HL-60 (cell line): ENCODE measurements at regions not wholly inside any gene's neighbourhood (a gene's known extent, or its start where the extent isn't known, plus 50 kb on each side); places are given as distances from the start of the nearest gene placed in this dataset.

Experiments used
- DNase-seq, 2 experiments: peaks; one replicate each; pipeline ENCODE4 v3.0.0-alpha.2; 2010 to 2020; ENCODE audit warnings: low read depth in 1 of 2, low spot score in 1 of 2
- H3K27ac ChIP-seq: fragments of 250-450 bp; sonication (Bioruptor Pico); replicated peaks from 2 replicates; pipeline ENCODE4 v1.5.1; 2020; ENCODE audit warnings: mild to moderate bottlenecking, moderate library complexity
- H3K27me3 ChIP-seq: fragments of 250-450 bp; sonication (Bioruptor Pico); 2 replicates; pipeline ENCODE4 v1.5.1; 2021; ENCODE audit warnings: mild to moderate bottlenecking, moderate library complexity; ENCODE audit not compliant: insufficient read depth, poor library complexity, severe bottlenecking
- H3K4me3 ChIP-seq: replicated peaks from 2 replicates; pipeline ENCODE4 v1.5.1; 2011; ENCODE audit warnings: mild to moderate bottlenecking, control low read depth, low read length; ENCODE audit not compliant: insufficient read depth
- CTCF ChIP-seq: IDR thresholded peaks from one replicate; pipeline ENCODE4 v1.5.1; 2011; ENCODE audit warnings: low read length, control low read depth, inconsistent platforms; ENCODE audit not compliant: insufficient read depth
- GABPA ChIP-seq: IDR thresholded peaks from 2 replicates; pipeline ENCODE4 v1.6.1; 2012; ENCODE audit warnings: low read depth
- POLR2AphosphoS5 ChIP-seq: IDR thresholded peaks from 2 replicates; pipeline ENCODE4 v1.6.1; 2012; ENCODE audit warnings: low read depth
- REST ChIP-seq: IDR thresholded peaks from 2 replicates; pipeline ENCODE4 v1.6.1; 2012; ENCODE audit warnings: low read depth; ENCODE audit not compliant: insufficient replicate concordance
- SPI1 ChIP-seq: IDR thresholded peaks from 2 replicates; pipeline ENCODE4 v1.6.1; 2012; ENCODE audit warnings: low read depth, mild to moderate bottlenecking, borderline replicate concordance

DNA sequence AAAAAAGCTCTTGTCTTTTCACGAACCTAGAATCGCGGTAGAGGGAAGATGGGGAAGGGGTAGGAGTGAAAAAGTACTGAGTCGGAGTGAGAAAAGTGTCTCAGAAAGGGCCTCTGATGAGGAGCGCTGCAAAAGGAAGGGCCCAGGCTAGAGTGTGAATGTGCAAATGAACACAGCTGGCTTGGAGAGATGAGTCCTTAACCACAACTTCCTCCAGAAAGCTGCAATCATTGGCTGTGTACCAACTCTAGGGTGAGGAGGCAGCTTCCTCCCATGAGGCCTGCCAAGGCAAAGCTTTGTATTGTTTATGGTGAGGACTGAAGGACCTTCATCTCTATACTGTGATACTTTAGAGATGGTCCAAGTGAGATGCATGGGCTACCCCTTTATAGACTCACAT, 566.9 kb upstream of the ANO5 start:
- no peak overlapping the region for H3K27ac ChIP-seq
- TF ChIP-seq CTCF (no peak), POLR2AphosphoS5 (peak; percentile 86), GABPA (no peak), REST (no peak), SPI1 (peak; percentile 49; the same call in 1 of the 2 replicates)
- no peaks in the 10 kb centered on the region for H3K27me3 ChIP-seq
- H3K4me3 ChIP-seq: no peak overlapping the region
- peak; percentile 64 to 93 for DNase-seq

GRCh38 chr11:21628641-21629040, 564.2 kb upstream of the ANO5 start:
- H3K27me3 ChIP-seq: no peaks in the 10 kb centered on the region
- no peak for TF ChIP-seq REST
- no peak for TF ChIP-seq POLR2AphosphoS5
- no peak for TF ChIP-seq GABPA
- TF ChIP-seq SPI1: no peak
- no peak for TF ChIP-seq CTCF
- H3K4me3 ChIP-seq: no peak overlapping the region
- H3K27ac ChIP-seq: no peak overlapping the region
- DNase-seq: no peak

DNA sequence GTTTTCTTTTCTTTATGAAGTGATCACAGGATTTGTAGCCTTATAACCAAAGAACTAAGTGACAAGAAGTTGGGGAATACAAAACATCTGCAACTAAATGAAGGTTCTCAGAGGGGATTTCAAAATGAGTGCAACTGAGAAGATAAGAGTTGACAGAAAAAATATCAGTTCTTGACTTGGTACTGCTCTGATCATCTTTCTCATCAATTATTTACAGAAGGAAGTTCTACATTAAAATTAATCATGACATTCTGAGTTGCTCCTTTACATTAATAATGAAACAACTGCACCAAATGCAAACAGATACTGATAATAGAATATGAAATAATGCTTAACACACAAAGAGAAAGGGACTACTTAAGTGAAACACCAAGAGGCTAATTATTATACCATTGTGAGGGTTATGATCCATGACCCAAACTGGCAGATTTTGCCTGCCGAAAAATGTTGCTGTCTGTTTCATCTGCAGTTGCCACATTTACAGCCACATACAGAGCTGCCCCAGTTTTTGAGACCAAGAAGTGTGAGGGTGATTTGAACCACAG, 561.9 kb upstream of the ANO5 start:
- Histone ChIP-seq H3K27me3 (no peaks in the 10 kb centered on the region), H3K27ac (no peak overlapping the region), H3K4me3 (no peak overlapping the region)
- TF ChIP-seq REST (no peak), POLR2AphosphoS5 (no peak), CTCF (no peak), GABPA (no peak), SPI1 (no peak)
- no peak for DNase-seq
